ENCODE measurements at regions not wholly inside any gene's neighbourhood (a gene's known extent, or its start where the extent isn't known, plus 50 kb on each side); places are given as distances from the start of the nearest gene placed in this dataset.

- TF ChIP-seq EGR1 (IDR thresholded peaks at IDR 0.05; ENCODE audit: borderline replicate concordance, low read depth, low read length): no peak
- TF ChIP-seq POLR2A (IDR thresholded peaks at IDR 0.05; ENCODE audit: control extremely low read depth in 1 of 2, low read depth in 2 of 2, low read length in 2 of 2): no peak
- TF ChIP-seq EZH2 (IDR thresholded peaks at IDR 0.05; ENCODE audit: low read depth, low read length, severe bottlenecking): no peak
- no peak for TF ChIP-seq SP1 (IDR thresholded peaks at IDR 0.05; ENCODE audit: low read depth, low read length)
- no peak for TF ChIP-seq EP300 (IDR thresholded peaks at IDR 0.05; ENCODE audit: borderline replicate concordance in 1 of 2, low read depth in 2 of 2, low read length in 2 of 2)
- TF ChIP-seq CBX5 (IDR thresholded peaks at IDR 0.05; ENCODE audit: low read depth, low read length): no peak
- TF ChIP-seq BRCA1 (IDR thresholded peaks at IDR 0.05; ENCODE audit: low read depth, low read length): no peak
- no peak for TF ChIP-seq CEBPB (IDR thresholded peaks at IDR 0.05; ENCODE audit: low read depth, low read length)
- no peak for TF ChIP-seq CREB1 (IDR thresholded peaks at IDR 0.05)
- TF ChIP-seq, protein P1, sequence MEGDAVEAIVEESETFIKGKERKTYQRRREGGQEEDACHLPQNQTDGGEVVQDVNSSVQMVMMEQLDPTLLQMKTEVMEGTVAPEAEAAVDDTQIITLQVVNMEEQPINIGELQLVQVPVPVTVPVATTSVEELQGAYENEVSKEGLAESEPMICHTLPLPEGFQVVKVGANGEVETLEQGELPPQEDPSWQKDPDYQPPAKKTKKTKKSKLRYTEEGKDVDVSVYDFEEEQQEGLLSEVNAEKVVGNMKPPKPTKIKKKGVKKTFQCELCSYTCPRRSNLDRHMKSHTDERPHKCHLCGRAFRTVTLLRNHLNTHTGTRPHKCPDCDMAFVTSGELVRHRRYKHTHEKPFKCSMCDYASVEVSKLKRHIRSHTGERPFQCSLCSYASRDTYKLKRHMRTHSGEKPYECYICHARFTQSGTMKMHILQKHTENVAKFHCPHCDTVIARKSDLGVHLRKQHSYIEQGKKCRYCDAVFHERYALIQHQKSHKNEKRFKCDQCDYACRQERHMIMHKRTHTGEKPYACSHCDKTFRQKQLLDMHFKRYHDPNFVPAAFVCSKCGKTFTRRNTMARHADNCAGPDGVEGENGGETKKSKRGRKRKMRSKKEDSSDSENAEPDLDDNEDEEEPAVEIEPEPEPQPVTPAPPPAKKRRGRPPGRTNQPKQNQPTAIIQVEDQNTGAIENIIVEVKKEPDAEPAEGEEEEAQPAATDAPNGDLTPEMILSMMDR (IDR thresholded peaks at IDR 0.05; ENCODE audit: control extremely low read depth in 1 of 3, insufficient read depth in 1 of 3, low read depth in 1 of 3, low read length in 3 of 3): no peak
- TF ChIP-seq RAD21 (IDR thresholded peaks at IDR 0.05 in 1 of 2, conservative IDR thresholded peaks at IDR 0.05 in 1 of 2; ENCODE audit: low read depth in 2 of 2, low read length in 2 of 2): no peak
- no peak for TF ChIP-seq ZNF274 (IDR thresholded peaks at IDR 0.05; ENCODE audit: borderline replicate concordance, extremely low read depth, low read length)
- no peak for TF ChIP-seq MAX (IDR thresholded peaks at IDR 0.05)
- no peak for TF ChIP-seq POLR2AphosphoS5 (IDR thresholded peaks at IDR 0.05; ENCODE audit: low read depth, low read length)
Observed at GRCh38 chr12:74031045-74031444, 506.6 kb upstream of the ATXN7L3B start.

Data from H1 (cell line).